ENCODE measurements at regions not wholly inside any gene's neighbourhood (a gene's known extent, or its start where the extent isn't known, plus 50 kb on each side); places are given as distances from the start of the nearest gene placed in this dataset.

DNA sequence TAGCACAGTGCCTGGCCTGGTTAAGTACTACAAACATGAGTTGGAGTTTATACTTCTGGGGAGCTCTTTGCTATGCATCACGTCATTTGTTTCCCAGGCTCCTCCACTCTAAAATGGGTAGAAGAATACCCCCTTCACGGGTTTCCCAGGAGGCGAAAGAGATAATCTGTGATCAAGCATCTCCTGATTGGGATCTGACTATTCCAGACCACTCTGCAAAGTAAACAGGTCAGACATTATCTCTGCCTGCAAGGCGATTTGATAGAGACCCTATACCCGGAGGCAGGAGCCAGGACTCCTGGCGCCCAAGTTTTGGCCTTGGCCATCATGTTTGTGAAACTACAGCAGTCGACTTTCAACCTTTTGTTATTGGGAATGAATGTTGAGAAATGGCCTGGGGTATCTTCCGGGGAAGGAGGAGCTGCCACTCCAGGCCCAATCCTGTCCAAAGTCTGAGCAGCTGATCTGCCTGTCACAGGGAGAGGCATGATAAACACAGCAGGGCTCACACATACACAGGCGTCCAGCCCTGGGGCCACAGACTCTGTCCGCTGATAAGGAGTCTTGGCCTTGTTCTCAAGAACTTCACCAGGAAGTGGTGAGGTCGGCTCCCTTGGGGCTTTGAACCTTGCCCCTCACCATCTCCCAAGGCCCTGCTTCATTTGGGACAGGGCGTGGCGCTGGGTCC is 199.9 kb downstream of the MAF start (continued):
- TF ChIP-seq, protein P1, sequence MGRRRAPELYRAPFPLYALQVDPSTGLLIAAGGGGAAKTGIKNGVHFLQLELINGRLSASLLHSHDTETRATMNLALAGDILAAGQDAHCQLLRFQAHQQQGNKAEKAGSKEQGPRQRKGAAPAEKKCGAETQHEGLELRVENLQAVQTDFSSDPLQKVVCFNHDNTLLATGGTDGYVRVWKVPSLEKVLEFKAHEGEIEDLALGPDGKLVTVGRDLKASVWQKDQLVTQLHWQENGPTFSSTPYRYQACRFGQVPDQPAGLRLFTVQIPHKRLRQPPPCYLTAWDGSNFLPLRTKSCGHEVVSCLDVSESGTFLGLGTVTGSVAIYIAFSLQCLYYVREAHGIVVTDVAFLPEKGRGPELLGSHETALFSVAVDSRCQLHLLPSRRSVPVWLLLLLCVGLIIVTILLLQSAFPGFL (CRISPR knock-in tag; IDR thresholded peaks at IDR 0.05), result no peak
- TF ChIP-seq DACH1 (IDR thresholded peaks at IDR 0.05; ENCODE audit: partially characterized antibody) (peak; percentile 86), MBD2 (IDR thresholded peaks at IDR 0.05; ENCODE audit: borderline replicate concordance, low read depth) (0 out of 2 replicates have a peak, but pooled peaks have one; percentile 25), SP1 (CRISPR knock-in tag; IDR thresholded peaks at IDR 0.05) (no peak), NCOA1 (IDR thresholded peaks at IDR 0.05; ENCODE audit: low read depth) (peak; percentile 35; the same call in 1 of the 2 replicates), TBP (optimal IDR thresholded peaks at IDR 0.05; ENCODE audit: low read depth, low read length) (peak; percentile 39), SMARCA4 (IDR thresholded peaks at IDR 0.05) (peak; percentile 89), TCF7 (IDR thresholded peaks at IDR 0.05; ENCODE audit: borderline replicate concordance) (0 out of 2 replicates have a peak, but pooled peaks have one; percentile 33), MYC (IDR thresholded peaks at IDR 0.05; ENCODE audit: low read depth, low read length) (peak; percentile 10; the same call in 1 of the 2 replicates), MYC (CRISPR knock-in tag; IDR thresholded peaks at IDR 0.05; ENCODE audit: borderline replicate concordance, low read depth) (no peak), CTBP1 (IDR thresholded peaks at IDR 0.05; ENCODE audit: borderline replicate concordance) (peak; percentile 80), ZNF232 (CRISPR knock-in tag; IDR thresholded peaks at IDR 0.05) (no peak), ZNF175 (CRISPR knock-in tag; IDR thresholded peaks at IDR 0.05; ENCODE audit: low read depth) (peak; percentile 54; the same call in 1 of the 2 replicates), KDM5B (IDR thresholded peaks at IDR 0.05; ENCODE audit: insufficient replicate concordance, low read depth, low read length) (no peak), L3MBTL2 (IDR thresholded peaks at IDR 0.05) (peak; percentile 49), CBFA2T3 (IDR thresholded peaks at IDR 0.05) (peak; percentile 97), CBX1 (IDR thresholded peaks at IDR 0.05; ENCODE audit: low read depth) (0 out of 2 replicates have a peak, but pooled peaks have one; percentile 70), ZNF766 (CRISPR knock-in tag; conservative IDR thresholded peaks at IDR 0.05) (peak; percentile 85; the same call in 1 of the 2 replicates)
- TF ChIP-seq, protein P2, sequence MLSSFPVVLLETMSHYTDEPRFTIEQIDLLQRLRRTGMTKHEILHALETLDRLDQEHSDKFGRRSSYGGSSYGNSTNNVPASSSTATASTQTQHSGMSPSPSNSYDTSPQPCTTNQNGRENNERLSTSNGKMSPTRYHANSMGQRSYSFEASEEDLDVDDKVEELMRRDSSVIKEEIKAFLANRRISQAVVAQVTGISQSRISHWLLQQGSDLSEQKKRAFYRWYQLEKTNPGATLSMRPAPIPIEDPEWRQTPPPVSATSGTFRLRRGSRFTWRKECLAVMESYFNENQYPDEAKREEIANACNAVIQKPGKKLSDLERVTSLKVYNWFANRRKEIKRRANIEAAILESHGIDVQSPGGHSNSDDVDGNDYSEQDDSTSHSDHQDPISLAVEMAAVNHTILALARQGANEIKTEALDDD (IDR thresholded peaks at IDR 0.05), result 0 out of 2 replicates have a peak, but pooled peaks have one; percentile 8
- TF ChIP-seq, protein P3, sequence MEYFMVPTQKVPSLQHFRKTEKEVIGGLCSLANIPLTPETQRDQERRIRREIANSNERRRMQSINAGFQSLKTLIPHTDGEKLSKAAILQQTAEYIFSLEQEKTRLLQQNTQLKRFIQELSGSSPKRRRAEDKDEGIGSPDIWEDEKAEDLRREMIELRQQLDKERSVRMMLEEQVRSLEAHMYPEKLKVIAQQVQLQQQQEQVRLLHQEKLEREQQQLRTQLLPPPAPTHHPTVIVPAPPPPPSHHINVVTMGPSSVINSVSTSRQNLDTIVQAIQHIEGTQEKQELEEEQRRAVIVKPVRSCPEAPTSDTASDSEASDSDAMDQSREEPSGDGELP (CRISPR knock-in tag; IDR thresholded peaks at IDR 0.05; ENCODE audit: borderline replicate concordance), result peak; percentile 97
- TF ChIP-seq, protein P4, sequence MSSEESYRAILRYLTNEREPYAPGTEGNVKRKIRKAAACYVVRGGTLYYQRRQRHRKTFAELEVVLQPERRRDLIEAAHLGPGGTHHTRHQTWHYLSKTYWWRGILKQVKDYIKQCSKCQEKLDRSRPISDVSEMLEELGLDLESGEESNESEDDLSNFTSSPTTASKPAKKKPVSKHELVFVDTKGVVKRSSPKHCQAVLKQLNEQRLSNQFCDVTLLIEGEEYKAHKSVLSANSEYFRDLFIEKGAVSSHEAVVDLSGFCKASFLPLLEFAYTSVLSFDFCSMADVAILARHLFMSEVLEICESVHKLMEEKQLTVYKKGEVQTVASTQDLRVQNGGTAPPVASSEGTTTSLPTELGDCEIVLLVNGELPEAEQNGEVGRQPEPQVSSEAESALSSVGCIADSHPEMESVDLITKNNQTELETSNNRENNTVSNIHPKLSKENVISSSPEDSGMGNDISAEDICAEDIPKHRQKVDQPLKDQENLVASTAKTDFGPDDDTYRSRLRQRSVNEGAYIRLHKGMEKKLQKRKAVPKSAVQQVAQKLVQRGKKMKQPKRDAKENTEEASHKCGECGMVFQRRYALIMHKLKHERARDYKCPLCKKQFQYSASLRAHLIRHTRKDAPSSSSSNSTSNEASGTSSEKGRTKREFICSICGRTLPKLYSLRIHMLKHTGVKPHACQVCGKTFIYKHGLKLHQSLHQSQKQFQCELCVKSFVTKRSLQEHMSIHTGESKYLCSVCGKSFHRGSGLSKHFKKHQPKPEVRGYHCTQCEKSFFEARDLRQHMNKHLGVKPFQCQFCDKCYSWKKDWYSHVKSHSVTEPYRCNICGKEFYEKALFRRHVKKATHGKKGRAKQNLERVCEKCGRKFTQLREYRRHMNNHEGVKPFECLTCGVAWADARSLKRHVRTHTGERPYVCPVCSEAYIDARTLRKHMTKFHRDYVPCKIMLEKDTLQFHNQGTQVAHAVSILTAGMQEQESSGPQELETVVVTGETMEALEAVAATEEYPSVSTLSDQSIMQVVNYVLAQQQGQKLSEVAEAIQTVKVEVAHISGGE (CRISPR knock-in tag; IDR thresholded peaks at IDR 0.05), result peak in 1 of 3 experiments; percentile 39; a peak in 1 of 6 replicates
